ENCODE measurements at regions not wholly inside any gene's neighbourhood (a gene's known extent, or its start where the extent isn't known, plus 50 kb on each side); places are given as distances from the start of the nearest gene placed in this dataset.
"Not testable (repeated sequence)": the region's sequence is repeated elsewhere in the genome, so short reads cannot be mapped to it uniquely, and the experiment has no call there.

DNA sequence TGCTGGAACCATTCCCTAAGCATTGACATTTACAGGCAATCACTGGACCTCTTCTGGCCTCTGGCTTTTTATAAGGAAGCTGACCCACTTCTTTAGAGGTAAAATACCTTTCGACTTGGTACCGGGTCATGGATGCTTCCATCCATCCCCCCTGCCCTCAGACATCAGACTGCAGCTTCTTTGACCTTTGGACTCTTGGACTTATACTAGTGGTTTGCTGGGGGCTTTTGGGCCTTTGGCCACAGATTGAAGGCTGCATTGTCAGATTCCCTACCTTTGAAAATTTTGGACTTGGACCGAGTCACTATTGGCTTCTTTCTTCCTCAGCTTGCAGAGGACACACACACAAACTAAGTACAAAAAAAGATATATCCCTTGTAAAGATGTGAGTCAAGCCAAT, 86.1 kb downstream of the TTC6 start:
- Histone ChIP-seq H3K27ac (no peak overlapping the region), H3K36me3 (no peaks in the 10 kb centered on the region), H3K27me3 (no peaks in the 10 kb centered on the region), H3K9me3 (no peaks in the 10 kb centered on the region), H3K4me3 (no peak overlapping the region), H3K4me1 (no peaks in the 10 kb centered on the region)
- DNase-seq, result no peak
- 93 to 97% methylated on average over 3 of the region's 3 CpGs for WGBS, 2 donors
- no peak for ATAC-seq (ENCODE audit: low FRiP score in 2 of 2)
- TF ChIP-seq POLR2A (IDR thresholded peaks at IDR 0.05) (no peak), EP300 (IDR thresholded peaks at IDR 0.05) (no peak), POLR2AphosphoS5 (IDR thresholded peaks at IDR 0.05) (no peak)
- TF ChIP-seq, protein P1, sequence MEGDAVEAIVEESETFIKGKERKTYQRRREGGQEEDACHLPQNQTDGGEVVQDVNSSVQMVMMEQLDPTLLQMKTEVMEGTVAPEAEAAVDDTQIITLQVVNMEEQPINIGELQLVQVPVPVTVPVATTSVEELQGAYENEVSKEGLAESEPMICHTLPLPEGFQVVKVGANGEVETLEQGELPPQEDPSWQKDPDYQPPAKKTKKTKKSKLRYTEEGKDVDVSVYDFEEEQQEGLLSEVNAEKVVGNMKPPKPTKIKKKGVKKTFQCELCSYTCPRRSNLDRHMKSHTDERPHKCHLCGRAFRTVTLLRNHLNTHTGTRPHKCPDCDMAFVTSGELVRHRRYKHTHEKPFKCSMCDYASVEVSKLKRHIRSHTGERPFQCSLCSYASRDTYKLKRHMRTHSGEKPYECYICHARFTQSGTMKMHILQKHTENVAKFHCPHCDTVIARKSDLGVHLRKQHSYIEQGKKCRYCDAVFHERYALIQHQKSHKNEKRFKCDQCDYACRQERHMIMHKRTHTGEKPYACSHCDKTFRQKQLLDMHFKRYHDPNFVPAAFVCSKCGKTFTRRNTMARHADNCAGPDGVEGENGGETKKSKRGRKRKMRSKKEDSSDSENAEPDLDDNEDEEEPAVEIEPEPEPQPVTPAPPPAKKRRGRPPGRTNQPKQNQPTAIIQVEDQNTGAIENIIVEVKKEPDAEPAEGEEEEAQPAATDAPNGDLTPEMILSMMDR (IDR thresholded peaks at IDR 0.05), result no peak

DNA sequence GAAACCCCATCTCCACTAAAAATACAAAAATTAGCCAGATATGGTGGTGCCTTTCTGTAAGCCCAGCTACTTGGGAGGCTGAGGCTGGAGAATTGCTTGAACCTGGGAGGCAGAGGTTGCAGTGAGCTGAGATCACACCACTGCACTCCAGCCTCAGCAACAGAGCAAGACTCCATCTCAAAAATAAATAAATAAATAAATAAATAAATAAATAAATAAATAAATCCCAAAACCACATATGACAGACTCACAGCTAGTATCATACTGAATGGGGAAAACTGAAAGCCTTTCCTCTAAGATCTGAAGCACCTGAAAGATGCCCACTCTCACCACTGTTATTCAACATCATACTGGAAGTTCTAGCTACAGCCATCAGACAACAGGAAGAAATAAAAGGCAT, 97.3 kb downstream of the TTC6 start:
- not testable (repeated sequence) for H3K4me3 ChIP-seq; H3K4me1 ChIP-seq; DNase-seq; ATAC-seq (ENCODE audit: low FRiP score in 2 of 2); H3K9me3 ChIP-seq; H3K27me3 ChIP-seq; H3K36me3 ChIP-seq; H3K27ac ChIP-seq

DNA sequence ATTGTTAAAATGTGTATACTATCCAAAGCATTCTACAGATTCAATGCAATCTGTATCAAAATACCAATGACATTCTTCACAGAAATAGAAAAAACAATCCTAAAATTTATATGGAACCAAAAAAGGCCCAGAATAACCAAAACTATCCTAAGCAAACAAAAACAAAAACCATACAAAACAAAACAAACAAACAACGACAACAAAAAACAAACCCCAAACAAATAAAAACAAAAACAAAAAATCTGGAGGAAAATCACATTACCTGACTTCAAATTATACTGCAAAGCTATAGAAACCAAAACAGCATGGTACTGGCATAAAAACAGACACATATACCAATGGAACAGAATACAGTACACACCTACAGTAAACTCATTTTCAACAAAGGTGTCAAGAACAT, 98.0 kb downstream of the TTC6 start:
- not testable (repeated sequence) for H3K4me3 ChIP-seq; H3K27me3 ChIP-seq; DNase-seq; ATAC-seq (ENCODE audit: low FRiP score in 2 of 2); H3K27ac ChIP-seq; H3K9me3 ChIP-seq; H3K36me3 ChIP-seq; H3K4me1 ChIP-seq
- WGBS, 2 donors, result 74 to 82% methylated on average over 1 of the region's 1 CpG

DNA sequence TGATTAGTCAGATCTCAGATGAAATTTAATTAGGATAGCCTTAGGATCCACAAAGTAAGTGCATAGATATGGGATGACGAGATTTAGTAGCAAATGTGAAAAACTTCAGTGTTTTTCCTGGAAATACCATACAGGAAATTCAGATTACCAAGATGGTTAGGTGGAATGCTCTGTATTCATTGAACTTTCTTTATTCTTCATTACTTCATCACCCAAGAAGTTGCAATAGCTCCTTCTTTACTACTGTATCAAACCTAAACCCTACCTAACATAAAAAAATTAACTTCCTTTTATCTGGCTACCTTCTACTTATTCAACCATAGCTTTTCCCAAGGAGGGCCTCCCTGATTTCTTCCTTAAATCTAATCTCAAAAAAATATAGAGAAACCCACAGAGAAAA, 100.4 kb downstream of the TTC6 start:
- Histone ChIP-seq H3K36me3 (no peaks in the 10 kb centered on the region), H3K4me3 (no peak overlapping the region), H3K27ac (no peak overlapping the region), H3K9me3 (no peaks in the 10 kb centered on the region), H3K27me3 (no peaks in the 10 kb centered on the region), H3K4me1 (no peaks in the 10 kb centered on the region)
- DNase-seq (no peak), ATAC-seq (ENCODE audit: low FRiP score in 2 of 2) (no peak)
- WGBS, 2 donors, result 78 to 79% methylated on average over 1 of the region's 1 CpG
- no peak for TF ChIP-seq POLR2AphosphoS5 (IDR thresholded peaks at IDR 0.05)
- no peak for TF ChIP-seq EP300 (IDR thresholded peaks at IDR 0.05)
- no peak for TF ChIP-seq POLR2A (IDR thresholded peaks at IDR 0.05)
- TF ChIP-seq, protein P1 (IDR thresholded peaks at IDR 0.05), result no peak

DNA sequence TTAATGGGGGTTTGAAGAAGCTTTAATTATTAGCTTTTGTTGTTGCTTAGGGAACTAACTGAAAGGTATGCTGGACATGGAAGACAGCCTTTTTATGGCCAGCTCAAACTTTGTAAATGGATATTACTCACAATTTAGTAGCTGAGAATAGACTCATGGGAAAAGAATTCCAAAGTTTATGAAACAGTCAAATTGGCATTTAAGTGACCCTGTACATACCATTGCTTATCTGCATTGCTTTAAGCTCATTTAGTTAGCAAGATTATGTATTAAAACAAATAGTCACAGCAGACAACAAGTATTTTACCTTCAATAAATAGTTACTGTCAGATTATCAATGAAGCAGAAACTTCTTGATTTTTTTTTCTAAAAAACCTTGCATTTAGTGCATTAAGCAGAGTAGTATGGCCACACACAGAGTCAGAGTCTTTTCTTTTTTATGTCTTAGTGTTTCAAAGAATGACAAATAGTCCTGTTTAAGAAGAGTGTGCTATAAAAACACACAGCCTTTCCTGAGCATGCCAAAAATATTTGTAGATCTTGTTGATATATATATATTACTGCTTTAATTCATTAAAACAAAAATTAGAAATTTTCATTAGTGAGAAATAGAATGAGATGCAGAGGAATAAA, 102.2 kb downstream of the TTC6 start:
- TF ChIP-seq POLR2AphosphoS5 (IDR thresholded peaks at IDR 0.05) (no peak), POLR2A (IDR thresholded peaks at IDR 0.05) (no peak), EP300 (IDR thresholded peaks at IDR 0.05) (no peak)
- TF ChIP-seq, protein P1 (IDR thresholded peaks at IDR 0.05), result no peak
- Histone ChIP-seq H3K4me3 (no peak overlapping the region), H3K36me3 (no peaks in the 10 kb centered on the region), H3K4me1 (no peaks in the 10 kb centered on the region), H3K9me3 (no peaks in the 10 kb centered on the region), H3K27ac (no peak overlapping the region), H3K27me3 (no peaks in the 10 kb centered on the region)
- DNase-seq (no peak), ATAC-seq (ENCODE audit: low FRiP score in 2 of 2) (no peak)

DNA sequence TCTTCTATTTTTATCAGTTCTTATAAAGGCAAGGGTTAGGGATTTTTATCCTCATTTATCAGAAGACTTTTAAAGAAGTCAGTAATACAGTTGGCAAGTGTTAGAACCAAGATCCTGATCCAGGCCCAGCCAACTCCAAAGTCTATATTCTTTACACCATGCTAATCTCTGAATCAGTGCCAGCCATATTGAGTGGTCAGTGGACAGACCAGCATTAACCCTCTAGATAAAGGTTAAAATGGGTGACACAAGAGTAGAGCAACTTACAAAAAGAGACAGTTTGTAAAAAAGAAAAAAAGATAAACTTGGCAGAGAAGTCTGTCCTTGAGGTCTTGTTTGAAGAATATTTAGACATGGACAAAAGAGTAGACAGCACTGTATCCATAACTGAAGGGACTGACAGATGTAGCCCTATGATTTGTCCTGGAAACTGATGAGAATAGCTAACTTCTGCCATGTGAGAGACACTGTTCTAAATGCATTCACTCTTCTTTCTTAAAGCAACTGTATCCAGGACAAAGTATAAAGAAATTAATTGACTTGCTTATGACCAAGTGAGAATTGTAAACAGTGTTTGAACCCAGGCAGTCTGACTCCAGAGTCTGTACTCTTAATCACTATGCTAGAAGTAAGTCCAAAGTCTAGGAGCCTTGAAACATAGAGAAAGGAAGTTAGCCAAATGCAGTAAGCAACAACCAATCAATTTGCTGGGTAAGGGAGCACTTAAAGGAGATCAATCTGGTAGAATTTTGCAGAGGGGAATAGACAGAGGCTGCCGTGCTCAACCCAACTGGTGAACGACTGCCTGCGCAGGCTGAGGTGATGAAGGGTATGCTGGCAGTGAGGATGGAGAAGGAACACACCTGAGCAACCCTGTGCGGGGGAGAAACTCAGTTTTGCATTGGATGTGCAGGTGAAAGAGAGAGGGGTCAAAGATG, 103.7 kb downstream of the TTC6 start:
- TF ChIP-seq POLR2AphosphoS5 (IDR thresholded peaks at IDR 0.05) (no peak), POLR2A (IDR thresholded peaks at IDR 0.05) (no peak), EP300 (IDR thresholded peaks at IDR 0.05) (no peak)
- TF ChIP-seq, protein P1 (IDR thresholded peaks at IDR 0.05), result no peak
- Histone ChIP-seq H3K27ac (no peak overlapping the region), H3K9me3 (no peaks in the 10 kb centered on the region), H3K4me1 (no peaks in the 10 kb centered on the region), H3K27me3 (no peaks in the 10 kb centered on the region), H3K4me3 (no peak overlapping the region), H3K36me3 (no peaks in the 10 kb centered on the region)
- ATAC-seq (ENCODE audit: low FRiP score in 2 of 2) (no peak), DNase-seq (no peak)
- 90 to 94% methylated on average over 4 of the region's 4 CpGs for WGBS, 2 donors

Measured in upper lobe of left lung (tissue), 6 donors.